ENCODE measurements at regions not wholly inside any gene's neighbourhood (a gene's known extent, or its start where the extent isn't known, plus 50 kb on each side); places are given as distances from the start of the nearest gene placed in this dataset.

GRCh38 chr10:131021969-131022368 lies 289.6 kb downstream of the TCERG1L start:
- TF ChIP-seq CTCF (conservative IDR thresholded peaks at IDR 0.05 in 1 of 2, IDR thresholded peaks at IDR 0.05 in 1 of 2; ENCODE audit: extremely low read depth in 1 of 2, insufficient read depth in 1 of 2, low read depth in 1 of 2, low read length in 2 of 2) (no peak), EZH2 (IDR thresholded peaks at IDR 0.05; ENCODE audit: borderline replicate concordance, low read length) (no peak)
